Effector memory CD8-positive, alpha-beta T cell (primary cell): ENCODE measurements at regions not wholly inside any gene's neighbourhood (a gene's known extent, or its start where the extent isn't known, plus 50 kb on each side); places are given as distances from the start of the nearest gene placed in this dataset.
"Not testable (repeated sequence)": the region's sequence is repeated elsewhere in the genome, so short reads cannot be mapped to it uniquely, and the experiment has no call there.

Experiments used
- ATAC-seq: fragments of 150-1000 bp; cut with Tn5 transposase; replicated peaks from 2 replicates; pipeline ENCODE4 v1.10.0; 2021; ENCODE audit warnings: mild to moderate bottlenecking, moderate library complexity
- DNase-seq, 3 experiments: peaks; one replicate each; pipeline ENCODE4 v3.0.0; 2021
- H3K27ac Mint-ChIP-seq, 2 donors: one replicate each; pipeline ENCODE4 v1.8.0; 2022; ENCODE audit warnings: mild to moderate bottlenecking in 2 of 2, mixed read lengths in 2 of 2, moderate library complexity in 2 of 2
- H3K27me3 Mint-ChIP-seq, 2 donors: one replicate each; pipeline ENCODE4 v1.8.0; 2022; ENCODE audit warnings: mixed read lengths in 2 of 2
- H3K36me3 Mint-ChIP-seq: one replicate; pipeline ENCODE4 v1.8.0; 2022; ENCODE audit warnings: mild to moderate bottlenecking, moderate library complexity, mixed read lengths; ENCODE audit not compliant: insufficient read depth
- H3K4me1 Mint-ChIP-seq, 2 donors: one replicate each; pipeline ENCODE4 v1.8.0; 2022; ENCODE audit warnings: low read depth in 2 of 2, mixed read lengths in 2 of 2
- H3K4me3 Mint-ChIP-seq, 2 donors: one replicate each; pipeline ENCODE4 v1.8.0; 2022; ENCODE audit warnings: mild to moderate bottlenecking in 2 of 2, mixed read lengths in 2 of 2, moderate library complexity in 2 of 2
- H3K9me3 Mint-ChIP-seq, 2 donors: one replicate each; pipeline ENCODE4 v1.8.0; 2022; ENCODE audit warnings: mixed read lengths in 2 of 2

DNA sequence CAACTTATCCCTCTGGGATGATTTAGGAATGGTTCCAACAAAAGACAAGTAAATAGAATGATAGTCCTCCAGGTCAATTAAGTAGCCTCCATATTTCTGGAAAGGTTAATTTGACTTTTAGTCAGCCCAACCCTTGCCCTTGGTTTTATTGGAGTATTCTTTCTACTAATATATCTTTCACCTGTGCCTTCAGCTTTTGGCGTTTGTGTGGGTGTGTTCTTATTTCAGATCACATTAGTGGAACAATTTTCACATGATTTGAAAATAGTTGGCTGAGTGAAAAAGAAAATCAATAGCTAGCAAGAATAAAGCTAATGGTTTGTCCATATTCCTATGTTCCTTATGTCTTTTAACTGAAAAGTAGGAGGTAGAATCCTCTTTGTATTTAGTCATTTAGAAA is 239.6 kb upstream of the SGK1 start:
- no peaks in the 10 kb centered on the region for H3K36me3 Mint-ChIP-seq
- no peaks in the 10 kb centered on the region for H3K4me1 Mint-ChIP-seq
- peaks cover 0 to 5% of the 10 kb centered on the region in 2 donors for H3K27me3 Mint-ChIP-seq
- no peak overlapping the region for H3K4me3 Mint-ChIP-seq
- no peak for ATAC-seq
- no peaks in the 10 kb centered on the region for H3K9me3 Mint-ChIP-seq
- no peak for DNase-seq
- H3K27ac Mint-ChIP-seq = no peak overlapping the region

DNA sequence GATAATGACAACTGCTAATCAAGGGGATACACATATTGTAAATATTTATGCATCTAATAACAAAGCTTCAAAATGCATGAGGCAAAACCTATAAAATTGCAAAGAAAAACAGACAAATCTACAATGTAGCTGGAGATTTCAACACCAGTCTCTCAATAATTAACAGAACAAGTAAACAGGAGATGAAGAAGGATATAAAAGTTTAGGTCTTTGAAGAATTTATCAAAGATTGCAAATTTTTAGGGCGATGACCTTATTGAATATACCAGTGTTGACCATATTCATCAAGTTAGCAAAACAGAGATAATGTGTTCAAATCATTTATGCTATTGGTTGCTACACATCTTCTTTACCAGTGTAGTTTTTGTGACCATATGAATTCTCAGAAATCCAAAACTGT is 237.8 kb upstream of the SGK1 start:
- H3K27ac Mint-ChIP-seq = no peak overlapping the region
- peaks cover 9 to 14% of the 10 kb centered on the region in 2 donors for H3K27me3 Mint-ChIP-seq

DNA sequence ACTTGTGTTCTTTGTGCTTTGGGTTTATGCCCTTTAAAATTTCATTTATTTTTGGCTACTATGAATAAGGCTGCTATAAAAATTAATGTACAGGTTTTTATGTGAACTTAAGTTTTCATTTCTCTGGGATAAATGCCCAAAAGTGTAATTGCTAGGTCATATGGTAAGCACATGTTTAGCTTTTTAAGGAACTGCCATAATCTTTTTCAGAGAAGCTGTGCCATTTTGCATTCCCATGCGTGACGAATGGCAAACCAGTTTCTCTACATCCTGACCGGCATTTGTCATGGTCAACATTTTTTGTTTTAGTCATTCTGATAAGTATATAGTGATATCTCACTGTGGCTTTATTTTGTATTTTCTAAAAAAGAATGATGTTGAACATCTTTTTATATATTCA is 236.0 kb upstream of the SGK1 start:
- Mint-ChIP-seq H3K36me3 (no peaks in the 10 kb centered on the region), H3K9me3 (no peaks in the 10 kb centered on the region), H3K27ac (no peak overlapping the region), H3K4me1 (no peaks in the 10 kb centered on the region), H3K4me3 (no peak overlapping the region), H3K27me3 (peaks cover 9 to 14% of the 10 kb centered on the region in 2 donors)
- no peak for ATAC-seq
- no peak for DNase-seq

More for the DNA sequence above, 237.8 kb upstream of the SGK1 start:
- no peaks in the 10 kb centered on the region for H3K9me3 Mint-ChIP-seq
- ATAC-seq = no peak
- H3K4me1 Mint-ChIP-seq = no peaks in the 10 kb centered on the region
- no peak for DNase-seq
- H3K4me3 Mint-ChIP-seq = no peak overlapping the region
- no peaks in the 10 kb centered on the region for H3K36me3 Mint-ChIP-seq

DNA sequence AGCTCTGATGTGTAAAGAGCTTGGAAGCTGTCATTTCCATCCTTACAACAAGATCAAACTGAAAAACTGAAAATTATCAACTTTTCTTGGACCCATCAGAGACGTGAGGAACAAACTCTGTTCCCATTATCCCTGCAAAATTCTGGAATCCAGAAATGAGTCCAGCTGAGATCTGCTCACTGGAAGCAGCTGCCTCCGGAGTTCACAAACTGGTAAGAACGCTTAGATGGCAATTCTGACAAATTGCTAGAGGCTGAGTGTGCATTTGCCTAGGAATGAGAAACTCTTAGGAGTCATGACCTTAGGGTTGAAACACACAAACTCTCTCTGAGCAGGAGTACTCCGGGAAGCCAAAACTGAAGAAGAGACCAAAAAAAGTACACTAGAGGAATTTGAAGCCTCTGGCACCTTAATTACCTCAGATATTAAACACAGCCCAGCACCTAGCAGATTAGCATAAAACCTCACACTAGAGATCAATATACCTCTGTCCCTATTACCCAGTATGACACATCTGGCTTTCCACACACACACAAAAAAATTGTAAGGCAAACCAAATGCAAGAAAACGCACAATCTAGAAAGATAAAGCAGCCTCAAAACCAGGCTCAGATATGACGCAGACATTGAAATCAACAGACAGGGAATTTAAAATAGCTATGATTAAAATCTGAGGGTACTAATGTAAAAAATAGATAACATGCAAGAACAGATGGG is 233.5 kb upstream of the SGK1 start:
- DNase-seq (no peak), ATAC-seq (no peak)
- H3K27ac Mint-ChIP-seq = no peak overlapping the region
- peaks cover 9% of the 10 kb centered on the region in 2 donors for H3K27me3 Mint-ChIP-seq
- H3K9me3 Mint-ChIP-seq = no peaks in the 10 kb centered on the region
- H3K4me3 Mint-ChIP-seq = no peak overlapping the region
- H3K4me1 Mint-ChIP-seq = no peaks in the 10 kb centered on the region
- no peaks in the 10 kb centered on the region for H3K36me3 Mint-ChIP-seq

DNA sequence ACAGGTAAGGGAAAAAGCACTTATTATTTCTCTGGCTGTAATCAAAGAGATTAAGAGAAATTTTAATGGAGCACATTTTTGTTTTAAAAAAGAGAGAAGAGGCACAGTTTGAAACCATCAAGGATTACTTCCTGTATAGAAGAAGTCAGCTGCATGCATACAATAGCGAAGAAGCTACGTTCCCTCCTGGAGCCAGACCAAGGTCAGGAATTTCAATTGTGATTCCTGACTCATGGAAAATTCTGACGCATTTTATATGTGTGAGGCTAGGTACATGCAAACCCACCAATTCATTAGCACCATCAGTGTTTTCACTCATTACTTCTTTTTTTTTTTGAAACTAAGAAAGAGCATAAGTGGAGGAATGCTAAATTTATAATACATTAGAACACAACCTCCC is 232.7 kb upstream of the SGK1 start:
- no peaks in the 10 kb centered on the region for H3K4me1 Mint-ChIP-seq
- H3K9me3 Mint-ChIP-seq = no peaks in the 10 kb centered on the region
- DNase-seq (no peak), ATAC-seq (no peak)
- H3K27ac Mint-ChIP-seq = no peak overlapping the region
- H3K27me3 Mint-ChIP-seq = peaks cover 9% of the 10 kb centered on the region in 2 donors
- H3K4me3 Mint-ChIP-seq = no peak overlapping the region
- H3K36me3 Mint-ChIP-seq = no peaks in the 10 kb centered on the region

DNA sequence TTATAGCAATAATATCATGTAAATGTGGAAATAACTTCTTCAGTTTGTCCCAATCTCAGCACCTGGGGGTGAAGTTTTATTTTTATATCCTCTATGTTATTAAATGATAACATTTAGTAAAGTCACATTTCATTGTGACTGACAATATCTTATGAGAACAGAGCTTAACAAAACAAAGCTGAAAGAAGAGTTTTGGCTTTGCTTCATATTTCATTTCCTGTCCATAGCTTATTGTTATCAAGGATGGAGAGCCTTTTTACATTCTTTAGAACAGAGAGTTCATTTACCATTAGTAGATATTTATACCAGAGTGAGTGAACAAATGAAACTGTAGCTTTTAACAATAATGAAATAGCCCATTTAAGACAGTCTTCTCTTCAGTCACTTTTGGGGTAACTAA is 231.9 kb upstream of the SGK1 start:
- no peak for ATAC-seq
- no peaks in the 10 kb centered on the region for H3K36me3 Mint-ChIP-seq
- no peak overlapping the region for H3K27ac Mint-ChIP-seq
- H3K4me3 Mint-ChIP-seq = no peak overlapping the region
- H3K27me3 Mint-ChIP-seq = peaks cover 9% of the 10 kb centered on the region in 2 donors
- no peak for DNase-seq
- H3K9me3 Mint-ChIP-seq = no peaks in the 10 kb centered on the region
- no peaks in the 10 kb centered on the region for H3K4me1 Mint-ChIP-seq

DNA sequence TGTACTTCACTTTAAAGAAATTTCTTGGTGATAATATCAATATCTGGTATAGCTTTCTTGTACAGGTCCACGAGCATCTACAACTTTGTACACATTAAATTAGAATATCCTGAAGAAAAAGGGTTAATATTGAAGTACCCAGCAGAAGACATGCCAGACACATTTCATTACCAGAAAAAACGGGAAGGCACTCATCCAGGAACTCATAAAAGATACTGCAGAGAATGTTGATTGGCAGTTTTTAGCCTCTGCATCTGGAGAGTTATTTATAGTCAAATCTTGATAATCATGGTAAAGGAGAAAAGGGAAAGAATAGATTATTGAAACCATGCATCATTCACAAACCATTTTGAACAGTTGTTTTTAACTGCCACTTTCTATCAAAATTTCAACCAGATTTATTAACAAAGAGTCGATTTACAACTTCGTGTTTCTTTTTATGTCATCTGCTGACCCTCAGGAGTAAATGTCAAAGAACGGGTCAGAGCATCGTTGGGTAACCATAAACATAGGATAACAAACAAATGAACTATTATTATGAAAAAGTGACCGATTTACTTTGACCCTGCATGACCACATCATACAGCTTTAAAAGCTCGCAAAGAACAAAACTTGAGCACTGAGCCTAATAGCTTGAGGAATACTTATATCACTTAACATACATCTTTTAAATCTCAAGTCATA is 229.2 kb upstream of the SGK1 start:
- H3K36me3 Mint-ChIP-seq = no peaks in the 10 kb centered on the region
- H3K4me3 Mint-ChIP-seq = no peak overlapping the region
- H3K27ac Mint-ChIP-seq = no peak overlapping the region
- H3K9me3 Mint-ChIP-seq = no peaks in the 10 kb centered on the region
- DNase-seq = no peak
- H3K4me1 Mint-ChIP-seq = peaks cover 0 to 2% of the 10 kb centered on the region in 2 donors
- H3K27me3 Mint-ChIP-seq = peaks cover 9% of the 10 kb centered on the region in 2 donors
- no peak for ATAC-seq

DNA sequence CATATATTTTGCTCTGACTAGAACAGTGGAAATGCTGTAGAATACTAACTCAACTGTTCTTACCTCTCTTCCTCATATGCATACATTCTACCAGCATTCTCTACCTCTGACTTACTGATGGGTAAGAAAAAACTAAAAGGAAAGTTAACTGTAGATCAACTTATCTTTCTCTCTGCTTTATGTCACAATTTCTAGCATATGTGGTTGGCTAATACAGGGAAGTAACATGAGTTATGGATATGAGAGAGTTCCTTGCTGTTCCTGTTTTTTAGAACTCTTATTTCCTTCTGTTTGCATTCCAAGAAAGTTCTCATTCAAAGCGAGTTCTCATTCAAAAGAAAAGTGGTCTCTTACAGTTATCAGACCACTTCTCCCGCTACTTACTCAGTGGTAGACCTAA is 226.8 kb upstream of the SGK1 start:
- ATAC-seq = no peak
- H3K27ac Mint-ChIP-seq = no peak overlapping the region
- peaks cover 2% of the 10 kb centered on the region for H3K36me3 Mint-ChIP-seq

DNA sequence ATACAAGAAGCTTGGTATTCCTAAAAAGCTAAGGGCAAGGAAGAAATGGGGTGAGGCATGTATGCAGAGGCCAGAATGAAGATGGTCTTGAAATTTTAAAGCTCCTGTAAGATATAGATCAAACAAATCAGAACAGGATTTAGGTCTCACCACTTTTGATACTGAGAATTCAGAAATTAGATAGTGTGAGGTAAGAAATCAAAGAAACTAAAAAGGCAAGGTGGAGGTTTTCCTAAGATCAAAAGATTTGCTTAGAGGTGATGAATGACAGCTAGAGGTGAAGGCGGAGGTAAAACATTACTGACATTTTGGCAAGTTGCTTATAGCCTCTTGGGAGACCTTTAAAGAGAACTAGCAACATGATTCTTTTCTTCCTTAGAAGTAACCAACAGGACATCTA is 225.2 kb upstream of the SGK1 start:
- Mint-ChIP-seq H3K4me1 (peaks cover 0 to 5% of the 10 kb centered on the region in 2 donors), H3K27ac (peak overlapping the region in 1 of 2 donors; percentile 7), H3K27me3 (peaks cover 0 to 6% of the 10 kb centered on the region in 2 donors), H3K36me3 (peaks cover 2% of the 10 kb centered on the region), H3K9me3 (no peaks in the 10 kb centered on the region), H3K4me3 (no peak overlapping the region)
- ATAC-seq = no peak
- no peak for DNase-seq

More for the DNA sequence above, 226.8 kb upstream of the SGK1 start:
- Mint-ChIP-seq H3K9me3 (no peaks in the 10 kb centered on the region), H3K4me3 (no peak overlapping the region), H3K4me1 (peaks cover 0 to 5% of the 10 kb centered on the region in 2 donors), H3K27me3 (no peaks in the 10 kb centered on the region)
- no peak for DNase-seq

DNA sequence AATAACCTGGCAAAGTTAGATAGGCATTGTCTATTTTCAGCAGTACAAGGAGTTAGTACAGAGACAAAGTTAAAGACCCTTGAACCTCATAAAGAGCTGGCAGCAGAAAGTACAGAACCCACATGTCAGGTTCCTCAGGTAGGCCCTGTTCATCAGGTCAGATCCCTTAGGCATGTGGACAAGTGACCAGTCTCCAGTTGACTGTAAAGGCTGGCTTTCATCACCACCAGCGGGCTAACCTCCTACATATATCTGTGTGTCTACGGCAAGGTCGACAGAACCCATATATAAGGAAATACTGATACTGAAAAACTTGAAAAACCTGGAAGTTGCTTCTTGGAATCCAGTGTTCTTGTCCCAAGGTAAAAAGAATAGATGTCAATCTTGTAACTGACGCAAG is 223.1 kb upstream of the SGK1 start:
- no peak overlapping the region for H3K4me3 Mint-ChIP-seq
- no peaks in the 10 kb centered on the region for H3K9me3 Mint-ChIP-seq
- H3K27me3 Mint-ChIP-seq = peaks cover 6 to 7% of the 10 kb centered on the region in 2 donors
- no peak overlapping the region for H3K27ac Mint-ChIP-seq
- peaks cover 2% of the 10 kb centered on the region for H3K36me3 Mint-ChIP-seq
- ATAC-seq = no peak
- H3K4me1 Mint-ChIP-seq = peaks cover 0 to 5% of the 10 kb centered on the region in 2 donors
- no peak for DNase-seq

DNA sequence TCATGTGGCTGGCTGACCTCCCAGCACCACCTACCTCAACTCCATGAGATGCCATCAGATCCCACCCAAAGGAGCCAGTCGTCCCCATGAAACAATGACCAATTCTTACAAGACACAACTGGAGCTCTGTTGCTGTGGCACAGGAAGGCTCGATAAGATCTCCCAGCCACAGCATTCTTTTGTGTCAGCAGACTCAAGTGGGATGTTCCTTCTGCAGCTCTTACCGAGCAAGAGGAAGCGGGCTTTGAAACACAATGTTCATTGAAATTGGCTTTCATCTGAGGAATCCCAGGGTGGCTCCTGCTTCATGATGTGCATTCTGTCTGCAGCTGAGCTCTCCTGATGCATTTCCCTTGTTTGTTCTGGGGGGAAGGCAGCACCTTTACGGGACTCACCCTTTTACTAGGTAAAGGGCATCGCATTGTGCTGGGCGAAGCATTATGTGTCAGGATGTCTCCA is 222.0 kb upstream of the SGK1 start:
- Mint-ChIP-seq H3K27me3 (peaks cover 6 to 7% of the 10 kb centered on the region in 2 donors), H3K4me3 (no peak overlapping the region), H3K27ac (no peak overlapping the region), H3K9me3 (no peaks in the 10 kb centered on the region), H3K4me1 (peaks cover 0 to 5% of the 10 kb centered on the region in 2 donors), H3K36me3 (peaks cover 2% of the 10 kb centered on the region)
- DNase-seq = no peak
- ATAC-seq = no peak

DNA sequence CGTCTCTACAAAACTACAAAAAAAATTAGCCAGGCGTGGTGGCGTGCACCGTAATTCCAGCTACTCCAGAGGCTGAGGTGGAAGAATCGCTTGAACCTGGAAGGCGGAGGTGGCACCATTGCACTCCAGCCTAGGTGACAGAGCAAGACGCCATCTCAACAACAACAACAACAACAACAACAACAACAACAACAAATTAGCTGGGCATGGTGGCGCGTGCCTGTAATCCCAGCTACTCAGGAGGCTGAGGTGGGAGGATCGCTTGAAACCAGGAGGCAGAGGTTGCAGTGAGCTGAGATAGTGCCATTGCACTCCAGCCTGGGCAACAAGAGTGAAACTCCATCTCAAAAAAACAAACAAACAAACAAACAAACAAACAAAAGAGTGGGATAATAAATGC is 219.9 kb upstream of the SGK1 start:
- ATAC-seq, H3K36me3 Mint-ChIP-seq, H3K27ac Mint-ChIP-seq, H3K27me3 Mint-ChIP-seq, H3K9me3 Mint-ChIP-seq, H3K4me1 Mint-ChIP-seq, H3K4me3 Mint-ChIP-seq, DNase-seq: not testable (repeated sequence)

DNA sequence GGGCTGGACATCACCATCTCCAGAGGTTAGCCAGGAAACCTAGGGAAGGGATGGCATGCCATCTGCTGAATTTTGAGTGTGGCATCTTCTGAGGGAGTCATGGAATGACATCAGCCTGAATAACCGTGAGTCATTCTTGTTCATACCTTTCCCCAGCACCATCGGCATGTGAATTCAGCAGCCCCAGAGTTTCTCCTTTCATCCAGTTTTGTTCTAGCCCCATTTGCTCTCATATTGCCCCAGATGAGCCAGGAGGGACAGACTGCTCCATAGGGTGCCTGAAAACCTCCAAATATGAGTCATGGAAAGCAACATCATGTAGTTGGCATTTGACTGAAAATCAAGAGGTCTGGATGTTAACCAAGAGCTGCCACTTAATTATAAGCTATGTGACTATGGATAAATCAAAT is 219.2 kb upstream of the SGK1 start:
- Mint-ChIP-seq H3K4me3 (no peak overlapping the region), H3K9me3 (no peaks in the 10 kb centered on the region), H3K27me3 (peaks cover 6 to 7% of the 10 kb centered on the region in 2 donors), H3K27ac (no peak overlapping the region), H3K4me1 (peaks cover 0 to 3% of the 10 kb centered on the region in 2 donors), H3K36me3 (peaks cover 2% of the 10 kb centered on the region)
- no peak for DNase-seq
- ATAC-seq = no peak

DNA sequence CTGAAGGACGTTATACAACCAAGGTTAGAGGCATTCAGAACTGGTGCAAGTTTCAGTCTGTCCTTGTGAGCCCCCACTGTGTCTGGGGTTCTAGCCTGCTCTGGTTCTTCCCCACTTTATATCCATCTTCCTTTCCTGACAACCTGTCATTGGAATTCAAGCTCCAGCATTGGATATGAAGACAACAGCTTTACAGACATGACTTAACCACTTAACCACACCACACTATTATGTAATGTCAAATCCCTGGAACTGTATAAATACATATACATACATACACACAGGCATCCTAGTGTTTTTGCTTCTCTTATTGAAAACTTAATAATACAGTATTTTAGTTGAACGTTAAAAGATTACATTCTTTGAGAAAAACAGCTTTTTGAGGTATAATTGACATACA is 217.9 kb upstream of the SGK1 start:
- Mint-ChIP-seq H3K27ac (no peak overlapping the region), H3K36me3 (peaks cover 2% of the 10 kb centered on the region), H3K4me1 (peaks cover 0 to 3% of the 10 kb centered on the region in 2 donors), H3K9me3 (no peaks in the 10 kb centered on the region), H3K27me3 (peaks cover 6 to 7% of the 10 kb centered on the region in 2 donors), H3K4me3 (no peak overlapping the region)
- no peak for DNase-seq
- no peak for ATAC-seq
